K562 (cell line): ENCODE measurements at regions not wholly inside any gene's neighbourhood (a gene's known extent, or its start where the extent isn't known, plus 50 kb on each side); places are given as distances from the start of the nearest gene placed in this dataset.

Experiments
- ATAC-seq: fragments of 200-7000 bp; cut with Tn5 transposase; 3 replicates; pipeline ENCODE4 v1.9.1; 2020; ENCODE audit warnings: moderate library complexity
- BruUV-seq: library from RNA; stranded (reverse); fragments of 400-500 nt; replicated peaks from 2 replicates; lab custom pipeline; 2021; lab: Mats Ljungman, UMichigan
- CTCF ChIA-PET: fragments of 300-600 bp; formaldehyde crosslinking; extraction: SDS; loops from one replicate; lab custom pipeline; 2021; ENCODE audit warnings: low intra/inter-chr PET ratio; lab: Yijun Ruan, JAX
- POLR2A ChIA-PET: fragments of 300-600, 350-650 bp; sonication (Branson Sonifier 250); formaldehyde crosslinking; extraction: SDS; loops from one replicate; lab custom pipeline; 2021; ENCODE audit warnings: antibody characterized with exemption, inconsistent platforms; lab: Yijun Ruan, JAX
- DNase-seq, 4 experiments: peaks; one replicate each; pipeline versions ENCODE4 v3.0.0 to v3.0.0-alpha.2; 2011 to 2018; ENCODE audit warnings: low spot score in 3 of 4, mixed read lengths in 3 of 4; ENCODE audit errors: extremely low read depth in 1 of 4
- FAIRE-seq: peaks from 2 replicates; lab custom pipeline; 2011; peaks lifted over from hg19 to GRCh38; lab: Jason Lieb, UNC
- H2AFZ ChIP-seq: 2 replicates; pipeline ENCODE4 v1.6.0; 2011; ENCODE audit warnings: low read depth, low read length, control low read depth, inconsistent platforms
- H3K27ac ChIP-seq: fragments of 200-600 bp; 3 replicates; pipeline ENCODE4 v1.8.0; 2011; ENCODE audit warnings: low read depth, mild to moderate bottlenecking, control low read depth, inconsistent platforms, low read length, moderate library complexity, mixed read lengths; ENCODE audit errors: extremely low read depth
- H3K27me3 ChIP-seq, 2 experiments: fragments of 300-600 bp in 1 of 2; 2 replicates in 1 of 2; 3 replicates in 1 of 2; pipeline versions ENCODE4 v1.6.0 to v1.8.0; 2011; ENCODE audit warnings: inconsistent platforms in 2 of 2, low read length in 2 of 2, mild to moderate bottlenecking in 1 of 2, mixed read lengths in 1 of 2, moderate library complexity in 1 of 2; ENCODE audit not compliant: control insufficient read depth in 2 of 2, insufficient read depth in 2 of 2
- H3K36me3 ChIP-seq: fragments of 300-600 bp; 3 replicates; pipeline ENCODE4 v1.8.0; 2011; ENCODE audit warnings: mild to moderate bottlenecking, low read length, inconsistent platforms; ENCODE audit not compliant: control insufficient read depth, insufficient read depth
- H3K4me1 ChIP-seq, 2 experiments: fragments of 200-600 bp in 1 of 2; replicated peaks in 1 of 2; 2 replicates in 1 of 2; 3 replicates in 1 of 2; pipeline versions ENCODE4 v1.5.1 to v1.8.0; 2011; ENCODE audit warnings: inconsistent platforms in 2 of 2, low read length in 2 of 2, mild to moderate bottlenecking in 1 of 2, mixed read lengths in 1 of 2, moderate library complexity in 1 of 2; ENCODE audit not compliant: control insufficient read depth in 2 of 2, insufficient read depth in 2 of 2
- H3K4me2 ChIP-seq: 2 replicates; pipeline ENCODE4 v1.6.1; 2011; ENCODE audit warnings: low read length, control low read depth, inconsistent platforms, mixed read lengths; ENCODE audit not compliant: insufficient read depth
- H3K4me3 ChIP-seq: fragments of 200-600 bp; sonication (generic), shearing (Covaris generic); 2 replicates; pipeline ENCODE4 v1.5.1; 2016; ENCODE audit warnings: control low read depth, inconsistent platforms
- H3K79me2 ChIP-seq: fragments of 200-600 bp; 3 replicates; pipeline ENCODE4 v1.8.0; 2011; ENCODE audit warnings: low read length, inconsistent platforms; ENCODE audit not compliant: control insufficient read depth, insufficient read depth
- H3K9ac ChIP-seq, 2 experiments: 2 replicates each; pipeline versions ENCODE4 v1.6.0 to v1.6.1; 2011; ENCODE audit warnings: low read depth in 2 of 2, low read length in 2 of 2, control low read depth in 1 of 2, inconsistent platforms in 1 of 2, mild to moderate bottlenecking in 1 of 2, mixed read lengths in 1 of 2; ENCODE audit not compliant: insufficient read depth in 1 of 2
- H3K9me1 ChIP-seq: one replicate; pipeline ENCODE4 v1.6.0; 2011; ENCODE audit warnings: inconsistent platforms, mild to moderate bottlenecking, low read length, moderate library complexity; ENCODE audit not compliant: control insufficient read depth, insufficient read depth
- H3K9me3 ChIP-seq: replicated peaks from 2 replicates; pipeline ENCODE4 v1.5.1; 2011; ENCODE audit warnings: low read depth, low read length, inconsistent platforms; ENCODE audit not compliant: control insufficient read depth, insufficient read depth
- H4K20me1 ChIP-seq: replicated peaks from 2 replicates; pipeline ENCODE4 v1.6.1; 2011; ENCODE audit warnings: low read length, inconsistent platforms, mixed read lengths; ENCODE audit not compliant: control insufficient read depth, insufficient read depth
- C11orf30 ChIP-seq: fragments of 450-650 bp; IDR thresholded peaks from 2 replicates; pipeline ENCODE4 v1.6.1; 2016; ENCODE audit warnings: low read depth, mild to moderate bottlenecking
- CREM ChIP-seq: IDR thresholded peaks from 2 replicates; pipeline ENCODE4 v1.6.1; 2014; ENCODE audit warnings: antibody characterized with exemption, low read depth
- HOXB6 ChIP-seq: fragments of 250-450 bp; sonication (Bioruptor Pico); IDR thresholded peaks from 2 replicates; pipeline ENCODE4 v1.5.1; 2022; ENCODE audit warnings: mild to moderate bottlenecking, borderline replicate concordance
- MAFF ChIP-seq: IDR thresholded peaks from 2 replicates; pipeline ENCODE4 v1.6.1; 2012; ENCODE audit warnings: low read length, improper control_type of control experiment
- MAFG ChIP-seq: fragments of 450-650 bp; conservative IDR thresholded peaks from 2 replicates; pipeline ENCODE4 v1.6.1; 2016; ENCODE audit warnings: missing genetic modification characterization, missing compliant biosample characterization
- MAFK ChIP-seq: IDR thresholded peaks from 2 replicates; pipeline ENCODE4 v1.6.1; 2011; ENCODE audit warnings: low read length, improper control_type of control experiment
- MAX ChIP-seq: sonication (generic); formaldehyde crosslinking; IDR thresholded peaks from 2 replicates; pipeline ENCODE4 v1.9.0; 2022; ENCODE audit warnings: mild to moderate bottlenecking, missing genetic modification reagents
- RFX1 ChIP-seq: fragments of 450-650 bp; IDR thresholded peaks from 2 replicates; pipeline ENCODE4 v1.6.1; 2016; ENCODE audit warnings: mild to moderate bottlenecking, moderate library complexity
- SMC3 ChIP-seq: conservative IDR thresholded peaks from 2 replicates; pipeline ENCODE4 v1.6.1; 2011; ENCODE audit warnings: low read depth, low read length, improper control_type of control experiment; ENCODE audit not compliant: insufficient read depth
- THAP12 ChIP-seq: fragments of 250-450 bp; sonication (Bioruptor Pico); IDR thresholded peaks from 2 replicates; pipeline ENCODE4 v1.9.0; 2021; ENCODE audit warnings: mild to moderate bottlenecking, inconsistent platforms
- ZBTB43 ChIP-seq: sonication (generic); formaldehyde crosslinking; IDR thresholded peaks from 2 replicates; pipeline ENCODE4 v1.8.0; 2023; ENCODE audit warnings: mild to moderate bottlenecking, missing genetic modification reagents
- ZBTB8A ChIP-seq: fragments of 450-650 bp; IDR thresholded peaks from 2 replicates; pipeline ENCODE4 v1.6.1; 2018; ENCODE audit warnings: mild to moderate bottlenecking, moderate library complexity; ENCODE audit not compliant: partially characterized antibody
- ZNF134 ChIP-seq: fragments of 250-450 bp; sonication (Bioruptor Pico); conservative IDR thresholded peaks from 2 replicates; pipeline ENCODE4 v1.4.0; 2020
- ZNF316 ChIP-seq: fragments of 450-650 bp; IDR thresholded peaks from 2 replicates; pipeline ENCODE4 v1.6.1; 2016
- WGBS: fragments of 100-300 bp; shearing (Covaris generic); methylation state at CpG from one replicate; pipeline ENCODE4 v1.1.6; 2016; ENCODE audit warnings: low coverage, mixed read lengths; ENCODE audit not compliant: insufficient coverage; ENCODE audit errors: missing lambda C conversion rate; 5-methylcytosine and 5-hydroxymethylcytosine counted together
- in situ Hi-C: fragments of 300-500 bp; cut with MboI; formaldehyde crosslinking; loops from 4 replicates; pipeline ENCODE4 v1.15.0; 2018; ENCODE audit warnings: inconsistent platforms, mixed read lengths
- intact Hi-C: fragments of 100-400 bp; cut with micrococcal nuclease; formaldehyde crosslinking; loops from 2 replicates; pipeline ENCODE4 v1.14.2; 2022

- H3K4me1 ChIP-seq, result no peaks in the 10 kb centered on the region
- H3K4me3 ChIP-seq, result no peak overlapping the region
- WGBS, result 0% methylated on average over 1 of the region's 1 CpG
- no peaks in the 10 kb centered on the region for H3K9me1 ChIP-seq
- H3K9me3 ChIP-seq, result no peaks in the 10 kb centered on the region
- FAIRE-seq (no peak), DNase-seq (no peak), ATAC-seq (no peak)
- ChIA-PET POLR2A (interaction anchor here (0.6 kb wide), 1 partner anchor 995 kb away, joined by 3 read pairs; no protein-coding TSS in a partner anchor), CTCF (no interaction called here)
- BruUV-seq, result no TSS peak
- H3K27me3 ChIP-seq, result no peaks in the 10 kb centered on the region
- H3K27ac ChIP-seq, result no peak overlapping the region
- no peak overlapping the region for H3K9ac ChIP-seq
- H4K20me1 ChIP-seq, result no peaks in the 10 kb centered on the region; the same call in 1 of the 2 replicates
- in situ Hi-C loops (no loop called here), intact Hi-C loops (no loop called here)
- no peak overlapping the region for H3K4me2 ChIP-seq
- H3K79me2 ChIP-seq, result no peaks in the 10 kb centered on the region
- H3K36me3 ChIP-seq, result no peaks in the 10 kb centered on the region
- H2AFZ ChIP-seq, result no peak overlapping the region
- TF ChIP-seq HOXB6 (CRISPR knock-in tag) (no peak), C11orf30 (no peak), MAX (CRISPR knock-in tag) (no peak), ZBTB43 (no peak), MAFF (peak; percentile 60), ZNF134 (CRISPR knock-in tag) (no peak), RFX1 (no peak), ZBTB8A (no peak), MAFG (tag) (peak; percentile 58; the same call in 1 of the 2 replicates), SMC3 (no peak), ZNF316 (peak; percentile 61), MAFK (peak; percentile 46), THAP12 (CRISPR knock-in tag) (no peak), CREM (no peak)
These were observed 130.8 kb upstream of the LNX1 start for GRCh38 chr4:53722110-53722509.
